HG03175 (cell line): ENCODE measurements at regions not wholly inside any gene's neighbourhood (a gene's known extent, or its start where the extent isn't known, plus 50 kb on each side); places are given as distances from the start of the nearest gene placed in this dataset.

ENCODE experiments used
- ATAC-seq: cut with Tn5 transposase; IDR thresholded peaks from one replicate; pipeline ENCODE4 v1.9.1; 2021; ENCODE audit warnings: mild to moderate bottlenecking, moderate library complexity; ENCODE audit not compliant: unreplicated experiment

- ATAC-seq: no peak
Measured at GRCh38 chr18:55166260-55166598, 207.0 kb upstream of the CCDC68 start.

GRCh38 chr18:55163550-55163949, 204.3 kb upstream of the CCDC68 start:
- no peak for ATAC-seq

GRCh38 chr18:55161916-55162315, 202.7 kb upstream of the CCDC68 start:
- ATAC-seq: no peak

- ATAC-seq: no peak
Measured at GRCh38 chr18:55159027-55159426, 199.8 kb upstream of the CCDC68 start.

- ATAC-seq: no peak
Measured at GRCh38 chr18:55158570-55158969, 199.3 kb upstream of the CCDC68 start.

DNA sequence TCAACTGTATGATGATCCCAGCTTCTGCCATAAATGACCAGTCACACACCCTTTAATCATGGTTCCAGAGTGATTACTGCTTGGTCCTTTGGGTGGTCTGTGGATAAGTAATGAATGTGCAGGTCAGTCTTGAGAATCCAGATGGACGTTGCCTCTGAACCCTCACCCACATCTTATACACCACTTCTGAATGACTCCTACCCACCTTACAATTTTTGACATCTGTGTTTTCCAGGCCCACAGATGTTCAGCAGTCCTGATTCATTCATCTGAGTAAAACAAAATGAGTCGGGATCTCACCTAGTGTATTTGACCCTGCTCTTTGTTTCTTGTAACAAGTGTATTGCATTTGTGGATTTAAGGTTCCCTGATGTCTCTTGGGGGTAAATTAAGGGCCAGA, 194.1 kb upstream of the CCDC68 start:
- no peak for ATAC-seq

DNA sequence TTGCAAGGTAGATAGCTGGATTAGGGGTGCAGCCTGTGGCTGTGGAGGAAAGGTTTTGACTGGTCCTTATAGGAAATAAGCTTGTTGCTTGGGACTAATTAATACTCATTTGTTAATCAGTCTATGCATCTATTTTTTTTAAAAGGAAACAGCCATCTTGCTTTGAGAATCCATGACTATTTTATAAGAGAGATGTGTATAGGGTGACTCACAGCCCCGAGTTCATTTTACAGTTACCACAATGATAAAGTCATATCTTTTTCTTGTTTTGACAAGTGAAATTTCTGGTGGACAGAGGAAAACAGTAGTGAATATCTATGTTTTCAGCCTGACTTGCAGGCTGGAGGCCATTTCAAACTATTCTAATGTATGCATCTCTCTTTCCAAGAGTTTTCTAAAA, 193.5 kb upstream of the CCDC68 start:
- no peak for ATAC-seq

GRCh38 chr18:55149994-55150393, 190.7 kb upstream of the CCDC68 start:
- no peak for ATAC-seq

DNA sequence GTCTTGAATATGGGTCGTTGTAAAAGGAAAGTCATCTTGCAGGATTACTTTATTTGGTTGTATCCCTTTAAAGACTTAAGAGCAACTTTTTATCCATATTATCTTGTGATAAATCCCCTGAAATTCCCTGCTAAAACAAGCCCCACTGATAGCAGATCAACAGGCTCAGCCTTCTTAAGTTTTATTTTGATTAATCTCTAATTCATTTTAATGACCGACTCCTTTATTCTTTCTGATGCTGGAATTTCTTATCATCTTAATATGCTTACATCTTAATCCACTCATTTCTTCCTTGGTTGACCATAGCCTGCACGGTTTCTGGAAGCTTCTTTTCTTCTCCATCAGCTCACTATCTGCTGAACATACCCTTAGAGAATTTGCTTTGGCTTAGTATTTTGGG, 188.5 kb upstream of the CCDC68 start:
- ATAC-seq: no peak

DNA sequence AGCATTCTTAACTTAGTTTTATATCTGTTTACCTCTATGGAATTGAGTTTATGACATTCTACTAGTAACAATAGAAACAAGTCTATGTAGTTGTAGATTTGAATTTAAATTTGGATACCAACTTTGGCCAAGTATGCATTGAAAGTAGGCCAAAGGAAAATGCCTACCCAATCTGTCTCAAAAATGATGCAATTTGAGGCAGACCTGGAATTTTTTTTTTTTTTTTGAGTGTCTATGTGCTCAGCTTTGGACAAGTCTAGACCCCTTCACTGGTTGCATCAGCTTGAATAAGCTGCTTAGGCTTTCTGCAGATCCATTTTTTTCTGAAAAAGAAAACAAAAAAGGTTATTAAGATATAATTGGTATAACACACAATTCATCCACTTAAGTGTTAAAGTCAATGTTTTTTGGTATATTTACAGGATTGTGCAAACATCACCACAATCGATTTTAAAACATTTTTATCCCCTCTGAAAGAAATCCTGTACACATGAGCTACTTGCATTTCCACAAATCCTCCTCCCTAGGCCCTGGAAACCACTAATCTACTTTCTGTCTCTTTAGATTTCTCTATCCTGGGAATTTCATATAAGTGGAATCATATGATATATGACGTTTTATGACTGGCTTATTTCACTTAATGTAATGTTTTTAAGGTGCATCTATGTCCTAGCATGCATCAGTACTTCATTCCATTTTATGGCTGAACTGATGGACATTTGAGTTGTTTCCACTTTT, 185.1 kb upstream of the CCDC68 start:
- ATAC-seq: no peak

- ATAC-seq: no peak
Measured at GRCh38 chr18:55142410-55142809, 183.1 kb upstream of the CCDC68 start.

DNA sequence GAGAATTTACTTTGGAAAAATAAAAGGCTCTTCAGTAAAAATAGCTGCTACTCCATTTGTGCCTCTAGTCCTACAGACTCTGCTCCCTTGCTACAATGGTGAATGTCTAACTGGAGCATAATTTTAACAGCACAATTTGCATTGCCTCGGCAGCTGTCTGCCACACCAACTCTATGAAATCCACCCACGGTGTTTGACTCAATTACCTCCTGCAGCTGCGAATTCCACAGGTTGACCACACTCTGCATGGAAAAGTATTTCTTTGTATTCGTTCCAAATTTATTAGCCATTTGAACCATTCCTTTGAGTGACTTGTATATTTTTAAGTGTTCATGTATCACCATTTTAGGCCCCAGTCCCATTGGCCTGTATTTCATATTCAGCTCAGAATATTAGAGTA, 182.1 kb upstream of the CCDC68 start:
- no peak for ATAC-seq

GRCh38 chr18:55139836-55140235, 180.6 kb upstream of the CCDC68 start:
- ATAC-seq: no peak

GRCh38 chr18:55139307-55139706, 180.0 kb upstream of the CCDC68 start:
- no peak for ATAC-seq

DNA sequence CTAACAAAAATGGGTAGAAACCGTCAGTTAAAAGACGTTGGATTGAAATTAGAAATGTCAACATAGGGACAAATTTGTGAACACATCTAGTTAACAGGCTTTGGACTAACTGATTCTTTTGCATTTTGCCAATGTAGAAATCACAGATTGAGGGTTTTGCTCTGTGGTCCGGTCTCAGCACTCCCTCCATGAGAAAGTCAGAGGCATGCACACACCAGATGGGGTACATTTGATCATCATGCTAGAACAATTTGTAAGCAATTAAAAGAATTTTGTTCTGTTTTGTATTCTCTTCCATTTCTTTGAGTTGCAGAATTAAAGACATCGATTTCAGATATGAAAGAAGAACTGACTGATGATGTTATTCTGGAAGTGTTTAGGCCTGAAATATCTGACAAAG, 179.1 kb upstream of the CCDC68 start:
- ATAC-seq: no peak

DNA sequence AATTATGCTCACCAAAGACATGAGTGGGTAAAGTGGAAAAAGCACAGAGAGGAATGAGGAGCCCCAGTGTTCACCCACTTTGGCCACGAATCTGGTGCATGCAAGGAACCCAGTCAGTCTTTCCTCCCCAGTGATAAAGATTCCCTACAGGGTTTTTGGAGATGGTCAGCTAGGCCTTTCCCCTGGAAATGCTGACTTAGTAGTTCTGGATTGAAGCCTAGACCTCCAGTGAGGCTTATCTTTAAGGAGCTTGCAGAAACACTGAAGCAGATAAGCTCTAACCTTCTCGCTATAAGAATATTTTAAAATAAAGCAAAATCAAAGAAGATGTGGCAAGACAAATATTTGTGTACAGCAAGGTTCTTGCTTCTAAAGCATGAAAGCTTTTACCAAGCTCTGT, 178.3 kb upstream of the CCDC68 start:
- no peak for ATAC-seq

GRCh38 chr18:55136864-55137263, 177.6 kb upstream of the CCDC68 start:
- ATAC-seq: no peak

DNA sequence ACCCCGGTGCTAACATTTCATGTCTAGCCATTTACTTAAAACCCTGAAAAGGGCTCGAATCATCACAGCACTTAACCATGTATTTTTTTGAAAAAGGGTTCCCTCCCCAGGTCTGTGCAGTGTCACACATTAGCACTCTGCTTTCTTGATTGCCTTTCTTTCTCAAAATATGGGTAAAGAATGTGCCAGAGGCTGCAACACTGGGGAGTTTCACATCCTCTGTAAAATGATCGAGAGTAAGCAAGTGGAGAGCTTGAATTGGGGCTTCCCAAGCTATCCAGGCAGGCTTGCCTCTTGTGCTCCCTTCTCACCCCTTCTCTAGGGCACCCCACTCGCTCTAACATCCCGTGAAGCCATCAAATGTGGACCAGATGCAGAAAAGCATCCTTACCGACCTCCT, 177.0 kb upstream of the CCDC68 start:
- ATAC-seq: no peak

GRCh38 chr18:55133378-55133777, 174.1 kb upstream of the CCDC68 start:
- ATAC-seq: no peak

- ATAC-seq: no peak
Measured at GRCh38 chr18:55128437-55128836, 169.2 kb upstream of the CCDC68 start.

- ATAC-seq: no peak
Measured at GRCh38 chr18:55124078-55124763, 165.0 kb upstream of the CCDC68 start.

- ATAC-seq: no peak
Measured at GRCh38 chr18:55123361-55123760, 164.1 kb upstream of the CCDC68 start.
